HepG2 (cell line): ENCODE measurements at regions not wholly inside any gene's neighbourhood (a gene's known extent, or its start where the extent isn't known, plus 50 kb on each side); places are given as distances from the start of the nearest gene placed in this dataset.

ENCODE experiments used
- ARID3A ChIP-seq: IDR thresholded peaks from 2 replicates; pipeline ENCODE4 v1.6.1; 2012; ENCODE audit warnings: low read depth, low read length, improper control_type of control experiment
- BHLHE40 ChIP-seq: IDR thresholded peaks from 2 replicates; pipeline ENCODE4 v1.6.1; 2011; ENCODE audit warnings: low read length, improper control_type of control experiment
- CEBPB ChIP-seq: IDR thresholded peaks from 2 replicates; pipeline ENCODE4 v1.6.1; 2011; ENCODE audit warnings: low read depth, low read length, improper control_type of control experiment, borderline replicate concordance
- GATAD1 ChIP-seq: IDR thresholded peaks from 2 replicates; pipeline ENCODE4 v1.6.1; 2016; ENCODE audit warnings: missing genetic modification reagents, missing compliant biosample characterization
- HOXA7 ChIP-seq: sonication (generic); formaldehyde crosslinking; IDR thresholded peaks from 2 replicates; pipeline ENCODE4 v1.8.1; 2022; ENCODE audit warnings: mild to moderate bottlenecking, missing genetic modification reagents, moderate library complexity
- MLX ChIP-seq: IDR thresholded peaks from 2 replicates; pipeline ENCODE4 v1.6.1; 2016
- NFAT5 ChIP-seq: sonication (generic); formaldehyde crosslinking; IDR thresholded peaks from 2 replicates; pipeline ENCODE4 v1.4.0; 2020; ENCODE audit warnings: missing genetic modification reagents
- NFYC ChIP-seq: IDR thresholded peaks from 2 replicates; pipeline ENCODE4 v1.6.1; 2016; ENCODE audit warnings: missing genetic modification reagents, missing compliant biosample characterization
- RAD51 ChIP-seq: fragments of 450-650 bp; IDR thresholded peaks from 2 replicates; pipeline ENCODE4 v1.6.1; 2016; ENCODE audit warnings: borderline replicate concordance
- SOX13 ChIP-seq, 3 experiments: fragments of 450-650 bp in 1 of 3; sonication (generic) in 1 of 3; formaldehyde crosslinking in 1 of 3; IDR thresholded peaks in 2 of 3; conservative IDR thresholded peaks in 1 of 3; 2 replicates each; pipeline versions ENCODE4 v1.5.0 to v1.6.1; 2016 to 2020; ENCODE audit warnings: antibody characterized with exemption in 1 of 3, mild to moderate bottlenecking in 1 of 3, missing compliant biosample characterization in 1 of 3, missing genetic modification reagents in 1 of 3, moderate library complexity in 1 of 3
- ZBTB8A ChIP-seq: sonication (generic); formaldehyde crosslinking; IDR thresholded peaks from 2 replicates; pipeline ENCODE4 v1.4.0; 2020; ENCODE audit warnings: mild to moderate bottlenecking, low read depth, missing genetic modification reagents, borderline replicate concordance
- ZNF276 ChIP-seq: sonication (generic); formaldehyde crosslinking; IDR thresholded peaks from 2 replicates; pipeline ENCODE4 v1.4.0; 2020; ENCODE audit warnings: mild to moderate bottlenecking, low read depth, missing genetic modification reagents
- ZNF557 ChIP-seq: sonication (generic); formaldehyde crosslinking; IDR thresholded peaks from 2 replicates; pipeline ENCODE4 v1.4.0; 2020; ENCODE audit warnings: missing genetic modification reagents
- ZNF562 ChIP-seq: sonication (generic); formaldehyde crosslinking; IDR thresholded peaks from 2 replicates; pipeline ENCODE4 v1.8.0; 2022; ENCODE audit warnings: missing genetic modification reagents, borderline replicate concordance
- ZNF660 ChIP-seq: sonication (generic); formaldehyde crosslinking; IDR thresholded peaks from 2 replicates; pipeline ENCODE4 v1.5.1; 2020; ENCODE audit warnings: mild to moderate bottlenecking, low read depth, missing genetic modification reagents, borderline replicate concordance
- TF ChIP-seq, protein P1 (sequence below): sonication (generic); formaldehyde crosslinking; IDR thresholded peaks from 2 replicates; pipeline ENCODE4 v1.4.0; 2020; ENCODE audit warnings: missing genetic modification reagents

DNA sequence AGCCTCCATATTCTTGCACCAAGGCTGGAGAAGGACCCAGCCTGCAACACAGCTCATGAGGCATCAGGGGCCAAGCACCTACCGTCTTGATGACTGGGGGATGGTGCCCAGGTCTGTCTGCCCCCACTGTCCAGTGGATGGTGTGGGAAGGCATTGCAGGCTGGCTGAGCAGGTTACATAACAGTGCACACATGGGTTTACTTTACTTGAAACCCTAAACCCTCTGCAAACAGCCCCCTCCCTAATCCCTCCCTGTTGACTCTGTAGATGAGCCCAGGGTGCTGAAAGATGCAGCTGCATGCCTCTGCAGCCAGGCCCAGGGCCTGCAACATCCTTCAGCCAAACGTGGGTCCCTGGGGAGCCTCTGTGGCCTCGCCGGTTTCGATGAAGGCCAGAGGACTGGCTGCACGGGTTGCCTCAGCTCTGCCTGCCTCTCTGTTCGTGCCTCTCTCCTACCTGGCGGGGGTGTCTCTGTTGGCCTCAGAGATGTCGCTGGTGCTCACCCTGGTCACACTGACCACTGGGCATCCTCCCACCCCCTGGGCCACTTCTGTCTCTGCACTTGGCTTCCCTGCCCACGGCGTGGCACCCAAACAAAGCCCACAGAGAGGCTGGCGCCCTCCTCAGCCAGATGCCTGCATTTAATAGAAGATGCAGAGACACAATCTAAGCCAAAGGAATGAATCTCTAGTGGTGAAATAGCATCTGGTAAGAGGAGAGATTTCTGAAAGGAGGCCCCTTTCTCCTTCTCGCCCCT, 95.1 kb downstream of the METRNL start (continued):
- TF ChIP-seq ZNF660 (no peak), ZNF557 (CRISPR knock-in tag) (no peak), NFAT5 (peak; percentile 85; the same call in 1 of the 2 replicates), ZNF562 (CRISPR knock-in tag) (no peak; the same call in 1 of the 2 replicates), BHLHE40 (no peak), MLX (CRISPR knock-in tag) (peak; percentile 85), HOXA7 (CRISPR knock-in tag) (no peak; the same call in 1 of the 2 replicates), ARID3A (no peak), GATAD1 (CRISPR knock-in tag) (peak; percentile 63), NFYC (no peak; the same call in 1 of the 2 replicates), CEBPB (peak; percentile 69; the same call in 1 of the 2 replicates), SOX13 (IDR thresholded peaks at IDR 0.05) (peak; percentile 83), SOX13 (CRISPR knock-in tag; conservative IDR thresholded peaks at IDR 0.05 in 1 of 2, IDR thresholded peaks at IDR 0.05 in 1 of 2) (peak in 1 of 2 experiments; percentile 86; a peak in 2 of 4 replicates), RAD51 (no peak), ZNF276 (CRISPR knock-in tag) (peak; percentile 70; the same call in 1 of the 2 replicates), ZBTB8A (peak; percentile 41; the same call in 1 of the 2 replicates)
- TF ChIP-seq, protein P1, sequence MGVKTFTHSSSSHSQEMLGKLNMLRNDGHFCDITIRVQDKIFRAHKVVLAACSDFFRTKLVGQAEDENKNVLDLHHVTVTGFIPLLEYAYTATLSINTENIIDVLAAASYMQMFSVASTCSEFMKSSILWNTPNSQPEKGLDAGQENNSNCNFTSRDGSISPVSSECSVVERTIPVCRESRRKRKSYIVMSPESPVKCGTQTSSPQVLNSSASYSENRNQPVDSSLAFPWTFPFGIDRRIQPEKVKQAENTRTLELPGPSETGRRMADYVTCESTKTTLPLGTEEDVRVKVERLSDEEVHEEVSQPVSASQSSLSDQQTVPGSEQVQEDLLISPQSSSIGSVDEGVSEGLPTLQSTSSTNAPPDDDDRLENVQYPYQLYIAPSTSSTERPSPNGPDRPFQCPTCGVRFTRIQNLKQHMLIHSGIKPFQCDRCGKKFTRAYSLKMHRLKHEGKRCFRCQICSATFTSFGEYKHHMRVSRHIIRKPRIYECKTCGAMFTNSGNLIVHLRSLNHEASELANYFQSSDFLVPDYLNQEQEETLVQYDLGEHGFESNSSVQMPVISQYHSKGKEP (CRISPR knock-in tag): peak; percentile 61; the same call in 1 of the 2 replicates
